DND-41 (cell line): ENCODE measurements at regions not wholly inside any gene's neighbourhood (a gene's known extent, or its start where the extent isn't known, plus 50 kb on each side); places are given as distances from the start of the nearest gene placed in this dataset.
"Not testable (repeated sequence)": the region's sequence is repeated elsewhere in the genome, so short reads cannot be mapped to it uniquely, and the experiment has no call there.

Experiments
- ATAC-seq: fragments of 200-7000 bp; cut with Tn5 transposase; 3 replicates; pipeline ENCODE4 v1.9.1; 2021; ENCODE audit warnings: low read depth; ENCODE audit not compliant: insufficient read depth
- DNase-seq: peaks from one replicate; pipeline ENCODE4 v3.0.0-alpha.2; 2020
- H2AFZ ChIP-seq: 2 replicates; pipeline ENCODE4 v1.6.0; 2012; ENCODE audit warnings: low read depth, low read length
- H3K27ac ChIP-seq: 2 replicates; pipeline ENCODE4 v1.5.1; 2012; ENCODE audit warnings: low read length, inconsistent platforms
- H3K27me3 ChIP-seq: fragments of 200-600 bp; sonication (generic); 2 replicates; pipeline ENCODE4 v1.6.0; 2012; ENCODE audit warnings: low read length, mild to moderate bottlenecking, inconsistent platforms; ENCODE audit not compliant: insufficient read depth, poor library complexity
- H3K36me3 ChIP-seq: 2 replicates; pipeline ENCODE4 v1.5.1; 2012; ENCODE audit warnings: low read length, inconsistent platforms; ENCODE audit not compliant: insufficient read depth
- H3K4me1 ChIP-seq: 2 replicates; pipeline ENCODE4 v1.5.1; 2012; ENCODE audit warnings: mild to moderate bottlenecking, low read length; ENCODE audit not compliant: insufficient read depth
- H3K4me2 ChIP-seq: 2 replicates; pipeline ENCODE4 v1.6.0; 2012; ENCODE audit warnings: mild to moderate bottlenecking, moderate library complexity, low read length, inconsistent platforms; ENCODE audit not compliant: insufficient read depth
- H3K4me3 ChIP-seq, 2 experiments: fragments of 200-600 bp in 1 of 2; shearing (Covaris generic) in 1 of 2; 2 replicates each; pipeline ENCODE4 v1.5.1; 2012 to 2016; ENCODE audit warnings: inconsistent platforms in 2 of 2, low read length in 2 of 2, mild to moderate bottlenecking in 2 of 2, low read depth in 1 of 2, moderate library complexity in 1 of 2
- H3K79me2 ChIP-seq: 2 replicates; pipeline ENCODE4 v1.6.0; 2012; ENCODE audit warnings: low read length, inconsistent platforms; ENCODE audit not compliant: insufficient read depth
- H3K9ac ChIP-seq: 2 replicates; pipeline ENCODE4 v1.6.0; 2012; ENCODE audit warnings: low read depth, mild to moderate bottlenecking, inconsistent platforms, low read length, moderate library complexity
- H3K9me3 ChIP-seq: 2 replicates; pipeline ENCODE4 v1.5.1; 2012; ENCODE audit warnings: low read length, moderate library complexity, mild to moderate bottlenecking, inconsistent platforms; ENCODE audit not compliant: insufficient read depth, severe bottlenecking
- H4K20me1 ChIP-seq: 2 replicates; pipeline ENCODE4 v1.6.0; 2012; ENCODE audit warnings: low read length; ENCODE audit not compliant: insufficient read depth

- DNase-seq, H3K4me1 ChIP-seq, ATAC-seq, H3K4me3 ChIP-seq, H3K4me2 ChIP-seq, H3K9me3 ChIP-seq, H3K9ac ChIP-seq, H3K27me3 ChIP-seq, H3K27ac ChIP-seq, H3K36me3 ChIP-seq, H3K79me2 ChIP-seq, H4K20me1 ChIP-seq, H2AFZ ChIP-seq: not testable (repeated sequence)
Measured at GRCh38 chr21:5119179-5119578, 5402.2 kb upstream of the TPTE start.

GRCh38 chr21:5121399-5121798 is 5400.0 kb upstream of the TPTE start:
- not testable (repeated sequence) for H3K4me2 ChIP-seq, H3K79me2 ChIP-seq, H3K4me3 ChIP-seq, H4K20me1 ChIP-seq, H3K27me3 ChIP-seq, DNase-seq, H3K27ac ChIP-seq, H3K9ac ChIP-seq, H3K4me1 ChIP-seq, H3K36me3 ChIP-seq, H3K9me3 ChIP-seq, H2AFZ ChIP-seq
- ATAC-seq = 0 out of 3 replicates have a peak, but pooled peaks have one; percentile 11

- H3K27me3 ChIP-seq, H3K79me2 ChIP-seq, H3K4me2 ChIP-seq, H4K20me1 ChIP-seq, DNase-seq, H3K4me1 ChIP-seq, H3K9me3 ChIP-seq, H2AFZ ChIP-seq, H3K9ac ChIP-seq, H3K27ac ChIP-seq, H3K36me3 ChIP-seq, H3K4me3 ChIP-seq: not testable (repeated sequence)
- peak; percentile 72 for ATAC-seq
Measured at GRCh38 chr21:5121849-5122248, 5399.5 kb upstream of the TPTE start.

GRCh38 chr21:5123655-5124054 is 5397.7 kb upstream of the TPTE start:
- not testable (repeated sequence) for H3K79me2 ChIP-seq, H3K4me3 ChIP-seq, ATAC-seq, H3K36me3 ChIP-seq, H3K4me1 ChIP-seq, H3K9me3 ChIP-seq, H3K4me2 ChIP-seq, H4K20me1 ChIP-seq, H3K27ac ChIP-seq, H3K9ac ChIP-seq, H2AFZ ChIP-seq, H3K27me3 ChIP-seq, DNase-seq

- H3K4me1 ChIP-seq, H3K27me3 ChIP-seq, H3K27ac ChIP-seq, H2AFZ ChIP-seq, H3K9me3 ChIP-seq, H3K79me2 ChIP-seq, H3K36me3 ChIP-seq, H4K20me1 ChIP-seq: not testable (repeated sequence)
- H3K4me2 ChIP-seq = peak overlapping the region; percentile 38; the same call in 1 of the 2 replicates
- peak; percentile 99 for DNase-seq
- peak overlapping the region in 1 of 2 experiments; percentile 59; a peak in 3 of 4 replicates for H3K4me3 ChIP-seq
- ATAC-seq = peak; percentile 96
- peak overlapping the region; percentile 53 for H3K9ac ChIP-seq
Measured at GRCh38 chr21:5128261-5128660, 5393.1 kb upstream of the TPTE start.

- H3K27me3 ChIP-seq, H3K4me3 ChIP-seq, H3K4me1 ChIP-seq, H3K9me3 ChIP-seq, H3K4me2 ChIP-seq, H3K36me3 ChIP-seq, ATAC-seq, H4K20me1 ChIP-seq, DNase-seq, H3K79me2 ChIP-seq, H3K27ac ChIP-seq, H2AFZ ChIP-seq, H3K9ac ChIP-seq: not testable (repeated sequence)
Measured at GRCh38 chr21:5133824-5134223, 5387.6 kb upstream of the TPTE start.

- H4K20me1 ChIP-seq, H2AFZ ChIP-seq, H3K9me3 ChIP-seq, ATAC-seq, H3K36me3 ChIP-seq, H3K4me3 ChIP-seq, H3K9ac ChIP-seq, H3K4me1 ChIP-seq, H3K27me3 ChIP-seq, H3K27ac ChIP-seq, H3K79me2 ChIP-seq, H3K4me2 ChIP-seq, DNase-seq: not testable (repeated sequence)
Measured at GRCh38 chr21:5136406-5136805, 5385.0 kb upstream of the TPTE start.

GRCh38 chr21:5137006-5137405 is 5384.4 kb upstream of the TPTE start:
- H3K36me3 ChIP-seq, H3K9me3 ChIP-seq, H3K79me2 ChIP-seq, H3K4me1 ChIP-seq, H3K9ac ChIP-seq, H2AFZ ChIP-seq, ATAC-seq, H4K20me1 ChIP-seq, H3K4me2 ChIP-seq, H3K27ac ChIP-seq, DNase-seq, H3K4me3 ChIP-seq, H3K27me3 ChIP-seq: not testable (repeated sequence)
